ENCODE measurements at regions not wholly inside any gene's neighbourhood (a gene's known extent, or its start where the extent isn't known, plus 50 kb on each side); places are given as distances from the start of the nearest gene placed in this dataset.
A peak's percentile ranks its signal among the peaks of the same experiment; 100 is the strongest.

- Histone ChIP-seq H3K9me3 (no peaks in the 10 kb centered on the region), H3K36me3 (ENCODE audit: low read depth, missing control alignments) (no peaks in the 10 kb centered on the region), H3K27ac (no peak overlapping the region), H3K4me1 (no peaks in the 10 kb centered on the region), H3K4me3 (no peak overlapping the region), H3K27me3 (no peaks in the 10 kb centered on the region)
- intact Hi-C loops (cut with DNase I; ENCODE audit: low total_unique reads) = no loop called here
- 81 to 84% methylated on average over 2 of the region's 2 CpGs for WGBS, 2 donors
- TF ChIP-seq CTCF (IDR thresholded peaks at IDR 0.05) (no peak), POLR2A (IDR thresholded peaks at IDR 0.05) (no peak)
- no peak for DNase-seq
Measured at GRCh38 chr1:101508913-101509312, 272.1 kb downstream of the S1PR1 start.

GRCh38 chr1:101509370-101509769, 272.6 kb downstream of the S1PR1 start:
- Histone ChIP-seq H3K36me3 (ENCODE audit: low read depth, missing control alignments) (no peaks in the 10 kb centered on the region), H3K4me3 (no peak overlapping the region), H3K9me3 (no peaks in the 10 kb centered on the region), H3K27me3 (no peaks in the 10 kb centered on the region), H3K27ac (no peak overlapping the region), H3K4me1 (no peaks in the 10 kb centered on the region)
- 29 to 70% methylated on average over 1 of the region's 1 CpG for WGBS, 2 donors
- TF ChIP-seq CTCF (IDR thresholded peaks at IDR 0.05) (no peak), POLR2A (IDR thresholded peaks at IDR 0.05) (no peak)
- intact Hi-C loops (cut with DNase I; ENCODE audit: low total_unique reads) = no loop called here
- DNase-seq = no peak

GRCh38 chr1:101511202-101511891, 274.5 kb downstream of the S1PR1 start:
- intact Hi-C loops (cut with DNase I; ENCODE audit: low total_unique reads) = no loop called here
- Histone ChIP-seq H3K9me3 (no peaks in the 10 kb centered on the region), H3K4me1 (no peaks in the 10 kb centered on the region), H3K4me3 (no peak overlapping the region), H3K27ac (no peak overlapping the region), H3K36me3 (ENCODE audit: low read depth, missing control alignments) (no peaks in the 10 kb centered on the region), H3K27me3 (no peaks in the 10 kb centered on the region)
- DNase-seq = no peak
- WGBS, 2 donors = 68 to 81% methylated on average over 2 of the region's 2 CpGs
- TF ChIP-seq POLR2A (IDR thresholded peaks at IDR 0.05) (no peak), CTCF (IDR thresholded peaks at IDR 0.05) (no peak)

- no peaks in the 10 kb centered on the region for H3K27me3 ChIP-seq
- no peak overlapping the region for H3K4me3 ChIP-seq
- peak; percentile 23 for DNase-seq
- H3K4me1 ChIP-seq = no peaks in the 10 kb centered on the region
- no peak overlapping the region for H3K27ac ChIP-seq
- intact Hi-C loops (cut with DNase I; ENCODE audit: low total_unique reads) = no loop called here
- WGBS, 2 donors = 4 to 5% methylated on average over 4 of the region's 4 CpGs
- no peaks in the 10 kb centered on the region for H3K36me3 ChIP-seq (ENCODE audit: low read depth, missing control alignments)
- no peaks in the 10 kb centered on the region for H3K9me3 ChIP-seq
- TF ChIP-seq CTCF (IDR thresholded peaks at IDR 0.05) (peak; percentile 25 to 59 (median 43)), POLR2A (IDR thresholded peaks at IDR 0.05) (no peak)
Measured at GRCh38 chr1:101520302-101520701, 283.5 kb downstream of the S1PR1 start.

GRCh38 chr1:101522486-101522885, 285.7 kb downstream of the S1PR1 start:
- Histone ChIP-seq H3K36me3 (ENCODE audit: low read depth, missing control alignments) (no peaks in the 10 kb centered on the region), H3K4me1 (no peaks in the 10 kb centered on the region), H3K9me3 (no peaks in the 10 kb centered on the region), H3K27ac (no peak overlapping the region), H3K27me3 (no peaks in the 10 kb centered on the region), H3K4me3 (no peak overlapping the region)
- 88 to 94% methylated on average over 2 of the region's 2 CpGs for WGBS, 2 donors
- TF ChIP-seq POLR2A (IDR thresholded peaks at IDR 0.05) (no peak), CTCF (IDR thresholded peaks at IDR 0.05) (no peak)
- no peak for DNase-seq
- intact Hi-C loops (cut with DNase I; ENCODE audit: low total_unique reads) = no loop called here
